ENCODE measurements at regions not wholly inside any gene's neighbourhood (a gene's known extent, or its start where the extent isn't known, plus 50 kb on each side); places are given as distances from the start of the nearest gene placed in this dataset.

DNA sequence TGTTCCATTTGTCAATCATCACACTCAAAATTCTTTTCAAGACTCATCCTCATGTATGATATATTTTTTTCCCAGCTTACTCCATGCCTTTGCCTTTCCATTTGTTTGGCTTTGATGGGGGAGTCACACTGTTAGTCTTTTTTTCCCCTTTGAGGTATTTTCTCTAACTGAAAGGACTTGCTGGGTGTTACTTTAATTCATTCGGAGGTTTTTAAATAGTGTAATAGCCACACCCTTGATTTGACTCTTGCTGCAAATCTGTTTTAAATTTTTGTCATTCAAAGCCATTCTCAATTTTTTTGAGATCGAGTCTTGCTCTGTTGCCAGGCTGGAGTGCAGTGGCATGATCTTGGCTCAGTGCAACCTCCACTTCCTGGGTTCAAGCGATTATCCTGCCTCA lies 84.1 kb downstream of the C11orf87 start:
- TF ChIP-seq, protein P1, sequence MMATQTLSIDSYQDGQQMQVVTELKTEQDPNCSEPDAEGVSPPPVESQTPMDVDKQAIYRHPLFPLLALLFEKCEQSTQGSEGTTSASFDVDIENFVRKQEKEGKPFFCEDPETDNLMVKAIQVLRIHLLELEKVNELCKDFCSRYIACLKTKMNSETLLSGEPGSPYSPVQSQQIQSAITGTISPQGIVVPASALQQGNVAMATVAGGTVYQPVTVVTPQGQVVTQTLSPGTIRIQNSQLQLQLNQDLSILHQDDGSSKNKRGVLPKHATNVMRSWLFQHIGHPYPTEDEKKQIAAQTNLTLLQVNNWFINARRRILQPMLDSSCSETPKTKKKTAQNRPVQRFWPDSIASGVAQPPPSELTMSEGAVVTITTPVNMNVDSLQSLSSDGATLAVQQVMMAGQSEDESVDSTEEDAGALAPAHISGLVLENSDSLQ (IDR thresholded peaks at IDR 0.05), result no peak
- TF ChIP-seq BHLHE40 (IDR thresholded peaks at IDR 0.05; ENCODE audit: borderline replicate concordance), result no peak
- TF ChIP-seq FOXA1 (IDR thresholded peaks at IDR 0.05), result no peak
- TF ChIP-seq SUZ12 (IDR thresholded peaks at IDR 0.05), result no peak
- no peak for TF ChIP-seq SP1 (IDR thresholded peaks at IDR 0.05)
- no peak for TF ChIP-seq FOXM1 (IDR thresholded peaks at IDR 0.05; ENCODE audit: borderline replicate concordance)
- no peak for TF ChIP-seq FOXK2 (IDR thresholded peaks at IDR 0.05)
- TF ChIP-seq NFRKB (IDR thresholded peaks at IDR 0.05), result no peak
- no peak for TF ChIP-seq LEF1 (IDR thresholded peaks at IDR 0.05; ENCODE audit: borderline replicate concordance)
- no peak for TF ChIP-seq TARDBP (IDR thresholded peaks at IDR 0.05)
- no peak for TF ChIP-seq ARNT (IDR thresholded peaks at IDR 0.05)
- no peak for TF ChIP-seq HDGF (IDR thresholded peaks at IDR 0.05; ENCODE audit: borderline replicate concordance)
- no peak for TF ChIP-seq ELF4 (IDR thresholded peaks at IDR 0.05)
